ENCODE measurements at regions not wholly inside any gene's neighbourhood (a gene's known extent, or its start where the extent isn't known, plus 50 kb on each side); places are given as distances from the start of the nearest gene placed in this dataset.

GRCh38 chr11:115083144-115083806 lies 404.9 kb downstream of the NXPE2 start:
- TF ChIP-seq EZH2 (IDR thresholded peaks at IDR 0.05) (no peak), POLR2AphosphoS5 (IDR thresholded peaks at IDR 0.05; ENCODE audit: borderline replicate concordance, low read depth, low read length) (no peak)
